ENCODE measurements at regions not wholly inside any gene's neighbourhood (a gene's known extent, or its start where the extent isn't known, plus 50 kb on each side); places are given as distances from the start of the nearest gene placed in this dataset.

DNA sequence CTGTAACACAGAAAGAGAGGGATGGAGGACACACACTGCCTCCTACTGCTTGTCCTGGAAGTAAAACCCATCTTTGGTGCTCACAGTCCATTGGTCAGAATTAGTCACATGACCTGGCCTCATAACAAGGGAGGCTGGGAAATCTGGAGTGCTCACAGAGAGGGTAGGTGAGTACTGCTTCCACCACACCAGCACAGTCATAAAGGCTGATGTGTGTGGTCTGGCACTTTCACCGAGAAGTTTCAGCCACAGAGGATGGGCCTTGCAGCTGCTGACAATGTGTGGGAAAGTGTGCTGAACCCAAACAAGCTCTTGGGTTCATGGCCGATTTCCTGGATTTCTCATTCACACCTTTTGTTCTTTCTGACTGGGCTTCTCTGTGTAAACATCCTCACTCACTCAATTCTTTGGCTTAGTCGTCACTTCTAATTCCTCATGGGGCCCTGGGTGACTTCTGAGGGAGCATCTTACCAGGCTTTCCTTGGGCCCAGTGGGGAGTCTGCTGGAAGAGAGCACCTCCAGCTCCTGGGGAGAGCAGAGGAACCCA lies 100.7 kb downstream of the ASB7 start:
- no peak for DNase-seq

DNA sequence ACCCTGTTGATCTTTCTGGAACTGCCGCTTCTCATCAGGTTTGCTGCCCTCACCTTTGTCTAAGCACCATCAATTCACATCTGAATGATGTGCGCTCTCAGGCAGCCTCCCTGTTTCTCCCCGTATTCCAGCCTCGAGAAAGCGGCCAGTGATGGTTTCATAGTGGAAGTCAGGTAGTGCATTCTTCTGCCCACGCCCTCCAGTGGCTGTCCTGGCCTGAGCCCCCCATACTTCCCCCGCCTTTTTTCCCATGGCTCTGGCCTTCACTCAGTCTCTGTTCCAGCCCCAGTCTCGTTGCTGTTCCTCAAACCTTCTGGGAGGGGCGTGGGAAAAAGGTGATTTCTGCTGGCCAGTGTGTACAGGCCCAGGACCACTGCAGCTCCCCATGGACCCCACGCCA lies 101.3 kb downstream of the ASB7 start:
- DNase-seq, result no peak

DNA sequence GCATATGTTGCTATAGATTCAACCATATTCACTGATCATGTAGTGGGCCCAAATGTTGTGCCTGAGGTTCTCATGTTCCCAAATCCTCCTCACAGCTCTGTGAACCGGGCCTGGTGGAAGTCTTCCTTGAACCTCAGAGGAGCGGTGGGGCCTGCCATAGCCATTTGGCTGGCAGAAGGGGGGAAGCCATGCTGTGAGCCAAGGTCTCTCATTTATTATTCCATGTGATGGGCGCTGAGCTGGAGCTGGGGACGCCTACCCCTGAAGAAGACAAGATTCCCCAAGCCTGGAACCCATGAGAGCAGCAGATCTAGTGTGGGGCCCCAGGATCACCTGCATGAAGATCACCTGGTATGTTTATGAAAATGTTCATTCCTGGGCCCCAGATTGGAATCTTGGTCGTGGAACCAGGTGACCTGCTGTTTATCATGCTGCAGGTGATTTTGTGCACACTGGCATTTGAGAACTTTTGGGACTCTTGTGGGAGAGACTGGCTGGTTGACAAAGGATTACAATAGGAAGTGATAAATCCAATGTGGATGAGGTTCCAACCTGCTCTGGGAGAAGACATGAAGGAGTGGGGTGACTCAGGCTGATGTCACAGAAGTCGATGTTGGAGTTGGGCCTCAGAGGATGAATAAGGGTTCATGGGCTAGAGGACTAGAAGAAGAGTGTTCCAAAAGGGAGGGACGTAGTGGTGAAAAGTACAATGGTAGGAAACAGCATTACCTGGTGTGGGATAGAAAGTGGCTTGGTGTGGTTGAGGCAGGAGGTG lies 102.1 kb downstream of the ASB7 start:
- no peak for DNase-seq

GRCh38 chr15:100705065-100705464 lies 102.7 kb downstream of the ASB7 start:
- no peak for DNase-seq

DNA sequence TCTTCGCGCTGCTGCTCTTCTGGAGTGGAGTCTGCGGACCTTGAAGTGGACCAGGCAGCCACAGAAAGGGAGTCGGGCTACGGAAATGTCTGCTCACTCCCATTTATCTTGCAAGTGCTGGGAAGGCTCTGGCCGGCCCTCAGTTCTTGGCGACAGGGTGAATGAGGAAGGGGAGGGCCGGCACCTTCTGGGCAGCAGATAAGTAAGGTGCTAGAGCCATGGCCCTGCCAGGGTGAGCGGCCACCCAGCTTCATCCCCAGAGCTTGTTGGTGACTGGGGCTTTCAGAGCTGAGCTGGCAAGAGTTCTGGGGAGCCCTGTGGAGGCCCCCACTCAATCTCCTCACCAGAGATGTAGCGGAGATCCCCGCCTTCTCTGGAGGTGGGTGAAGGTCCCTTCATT lies 103.5 kb downstream of the ASB7 start:
- no peak for DNase-seq

- no peak for DNase-seq
Observed at GRCh38 chr15:100707229-100707628, 104.8 kb downstream of the ASB7 start.

DNA sequence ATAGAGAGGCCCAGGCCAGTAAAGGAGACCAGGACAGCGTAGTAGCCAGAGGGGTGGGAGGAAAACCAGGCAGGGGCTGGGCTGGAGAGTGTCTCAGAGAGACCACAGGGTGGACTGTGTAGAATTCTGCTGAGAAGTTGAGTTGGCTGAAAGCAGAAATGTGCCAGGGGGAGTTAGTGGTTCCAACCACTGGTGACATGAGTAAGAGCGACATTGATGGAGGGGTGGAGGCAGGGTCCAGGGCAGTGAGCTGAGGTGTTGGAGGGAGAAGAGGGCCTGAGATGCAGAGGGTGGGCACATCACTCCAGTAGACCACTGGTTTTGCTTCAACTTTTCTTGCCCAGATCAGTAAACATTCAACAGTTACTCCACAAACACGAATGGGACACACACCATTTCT lies 106.5 kb downstream of the ASB7 start:
- DNase-seq, result no peak

- no peak for DNase-seq
Observed at GRCh38 chr15:100710222-100710621, 107.8 kb downstream of the ASB7 start.

- DNase-seq, result no peak
Observed at GRCh38 chr15:100710744-100711515, 108.5 kb downstream of the ASB7 start.

- no peak for DNase-seq
Observed at GRCh38 chr15:100711516-100712021, 109.2 kb downstream of the ASB7 start.

GRCh38 chr15:100712226-100712625 lies 109.8 kb downstream of the ASB7 start:
- DNase-seq, result no peak

- DNase-seq, result no peak
Observed at GRCh38 chr15:100713163-100713867, 110.9 kb downstream of the ASB7 start.

DNA sequence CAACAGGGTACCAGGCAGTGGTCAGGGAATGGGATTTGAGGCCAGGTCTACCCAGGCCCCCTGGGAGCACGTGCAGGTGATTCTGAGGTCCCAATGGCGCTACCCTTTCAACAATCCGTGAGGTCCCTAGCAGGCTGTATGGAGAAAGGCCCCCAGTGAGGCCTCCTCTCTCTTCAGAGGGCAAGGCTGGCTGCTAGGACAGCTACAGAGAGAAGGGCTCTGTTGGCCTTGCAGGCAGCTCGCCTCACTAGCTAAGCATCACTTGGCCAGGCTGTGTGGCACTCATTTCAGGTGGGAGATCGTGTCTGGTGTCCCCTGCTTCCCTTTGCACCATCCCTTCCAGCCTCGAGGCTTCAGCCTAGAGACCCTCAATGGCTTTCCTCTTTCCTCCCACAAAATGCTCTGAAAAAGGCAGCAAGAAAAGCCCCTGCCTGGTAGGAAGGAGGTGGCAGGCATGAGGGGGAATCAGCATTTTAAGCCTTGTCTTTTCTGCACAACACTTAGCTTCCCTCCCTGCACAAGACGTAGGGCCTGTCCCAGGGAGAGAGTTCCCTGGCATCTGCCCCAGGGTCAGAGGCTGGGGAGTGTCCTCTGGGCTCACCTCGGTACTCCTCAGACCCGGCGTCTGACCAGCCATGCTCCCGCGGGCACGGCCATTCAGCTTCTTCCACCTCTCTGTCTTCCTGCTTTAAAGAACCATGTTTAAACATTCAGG lies 111.8 kb downstream of the ASB7 start:
- DNase-seq, result no peak

DNA sequence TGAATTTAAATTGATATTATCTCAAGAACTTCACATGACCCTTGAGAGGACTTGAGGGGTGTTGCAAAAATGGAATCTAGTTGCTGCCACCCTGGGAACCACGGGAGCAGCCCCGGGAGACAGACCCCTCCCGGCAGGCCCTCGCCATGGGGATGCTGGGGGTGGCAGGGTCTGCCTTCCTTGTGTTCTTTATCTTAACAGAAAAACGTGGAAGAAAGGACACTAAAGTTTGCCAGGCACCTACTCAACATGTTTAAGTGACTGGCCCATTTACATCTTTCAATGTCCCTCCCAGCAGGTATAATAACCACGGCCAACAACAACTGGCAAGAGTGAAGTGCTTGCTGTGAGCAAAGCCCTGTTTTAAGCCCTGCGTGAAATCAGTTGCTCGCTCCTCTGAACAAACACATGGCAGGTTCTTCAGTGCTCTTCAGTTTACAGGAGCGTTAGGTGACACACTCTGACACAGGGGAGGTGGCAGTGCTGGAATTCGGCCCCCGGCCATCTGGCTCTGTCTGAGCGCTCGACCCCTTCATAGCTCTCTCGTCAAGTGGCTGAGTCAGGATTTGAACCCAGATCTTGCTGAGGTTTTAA lies 112.5 kb downstream of the ASB7 start:
- DNase-seq, result no peak

GRCh38 chr15:100715571-100716455 lies 113.4 kb downstream of the ASB7 start:
- no peak for DNase-seq

- DNase-seq, result no peak
Observed at GRCh38 chr15:100716456-100717085, 114.2 kb downstream of the ASB7 start.

GRCh38 chr15:100717596-100717995 lies 115.2 kb downstream of the ASB7 start:
- no peak for DNase-seq

- no peak for DNase-seq
Observed at GRCh38 chr15:100718075-100718980, 115.9 kb downstream of the ASB7 start.

DNA sequence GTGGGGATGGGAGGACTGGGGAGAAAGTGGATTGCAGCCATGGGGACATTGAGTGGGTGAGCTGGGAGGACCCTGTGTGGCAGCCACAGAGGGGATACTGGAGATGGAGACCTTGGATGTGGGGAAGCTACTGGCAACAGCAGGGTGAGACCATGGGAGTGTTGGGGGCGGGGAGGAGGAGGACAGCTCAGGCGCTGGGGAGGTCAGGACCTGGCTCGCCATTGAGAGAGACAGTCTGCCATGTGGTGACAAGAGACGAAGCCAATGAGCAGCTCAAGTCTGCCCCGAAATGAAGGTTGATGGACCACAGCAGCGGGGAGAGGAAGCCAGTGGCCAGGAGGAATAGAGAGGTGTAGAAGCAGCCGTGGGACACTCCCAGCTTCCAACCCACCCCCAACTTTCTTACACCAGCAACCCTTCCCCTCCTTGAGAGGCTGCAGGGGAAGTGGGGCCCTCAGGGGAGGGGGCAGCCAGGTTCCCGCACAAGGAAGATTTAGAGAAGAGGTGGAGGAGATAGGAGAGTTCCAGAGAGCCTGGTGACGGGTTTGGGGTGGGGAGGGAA lies 118.1 kb downstream of the ASB7 start:
- no peak for DNase-seq

All from hematopoietic multipotent progenitor cell treated with erythropoietin and hydrocortisone succinate and interleukin-3 and kit ligand, for 6 days (in vitro differentiated cells).